ENCODE measurements at regions not wholly inside any gene's neighbourhood (a gene's known extent, or its start where the extent isn't known, plus 50 kb on each side); places are given as distances from the start of the nearest gene placed in this dataset.

DNA sequence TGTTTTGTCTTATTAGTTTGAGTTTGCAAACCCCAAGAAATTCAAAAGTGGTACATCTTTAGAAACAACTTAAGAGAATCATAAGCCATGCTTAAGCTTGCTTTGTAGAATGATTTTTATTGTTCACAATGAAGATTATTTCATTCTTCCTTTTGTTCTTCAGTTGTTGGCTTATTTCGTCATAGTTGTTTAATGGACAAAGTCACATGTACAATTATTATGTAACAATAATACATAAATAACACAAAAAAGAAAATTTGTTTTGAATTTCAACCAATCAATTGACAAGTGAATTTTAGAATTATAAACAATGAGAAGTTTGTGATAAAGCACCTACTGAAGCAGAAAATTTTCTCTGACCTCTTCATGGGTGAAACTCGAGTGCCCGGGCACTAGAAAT is 111.8 kb upstream of the IGF1 start:
- DNase-seq, result no peak

DNA sequence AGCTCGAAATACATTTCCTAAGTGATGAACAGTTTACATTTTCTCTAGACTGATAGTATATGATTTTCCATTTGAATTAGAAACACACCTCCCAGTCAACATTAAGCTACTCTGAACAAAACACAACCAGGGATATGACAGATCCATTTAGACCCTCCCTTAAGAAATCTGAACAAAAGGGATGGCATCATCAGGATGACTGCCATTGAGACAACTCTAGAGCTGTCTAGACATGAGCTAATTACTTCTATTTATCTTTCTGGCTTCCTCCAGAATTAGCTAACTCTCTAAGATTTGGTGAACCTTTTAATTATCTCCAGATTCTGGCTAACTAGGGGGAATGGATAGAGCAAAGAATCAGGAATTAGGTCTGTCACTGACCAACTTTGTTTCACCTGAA is 92.9 kb upstream of the IGF1 start:
- no peak for DNase-seq

DNA sequence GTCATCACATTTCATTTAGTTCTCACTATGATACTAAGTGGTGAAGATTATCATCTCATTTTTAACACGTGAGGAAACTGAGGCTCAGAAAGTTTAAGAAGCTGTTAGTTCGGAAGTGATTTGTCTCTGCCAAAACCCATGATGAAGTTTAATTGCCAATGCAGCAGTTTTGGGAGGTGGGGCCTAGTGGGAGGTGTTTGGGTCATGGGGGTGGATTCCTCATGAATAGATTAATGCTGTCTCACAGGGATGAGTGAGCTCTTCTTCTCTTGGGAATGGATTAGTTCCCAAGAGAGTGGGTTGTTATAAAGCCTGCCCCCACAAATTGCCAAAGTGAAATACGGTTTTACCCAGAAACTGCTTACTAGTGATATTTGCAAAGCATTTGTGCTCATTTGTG is 91.5 kb upstream of the IGF1 start:
- DNase-seq, result no peak

DNA sequence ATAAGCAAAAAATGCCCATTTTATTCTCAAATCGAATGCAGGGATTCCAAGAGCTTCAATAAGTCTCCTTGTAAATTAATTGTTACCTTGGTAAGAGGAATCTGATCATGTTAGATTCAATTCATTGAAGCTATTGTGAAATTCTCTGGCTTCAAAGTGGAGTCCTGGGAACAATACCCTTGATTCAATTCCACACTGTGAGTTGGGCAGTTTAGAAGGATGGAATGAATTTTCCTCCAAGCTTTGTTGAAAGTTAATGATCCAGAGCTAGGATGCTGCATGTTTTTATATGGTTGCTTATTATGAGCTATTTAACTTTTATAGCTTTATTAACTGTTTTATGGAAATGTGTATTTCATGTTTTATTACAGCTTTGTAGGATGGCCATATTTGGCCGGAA is 89.9 kb upstream of the IGF1 start:
- DNase-seq, result no peak

GRCh38 chr12:102569803-102570202 is 89.4 kb upstream of the IGF1 start:
- DNase-seq, result no peak

- DNase-seq, result no peak
These were observed 87.9 kb upstream of the IGF1 start for GRCh38 chr12:102568276-102568675.

GRCh38 chr12:102567031-102567985 is 86.9 kb upstream of the IGF1 start:
- no peak for DNase-seq

DNA sequence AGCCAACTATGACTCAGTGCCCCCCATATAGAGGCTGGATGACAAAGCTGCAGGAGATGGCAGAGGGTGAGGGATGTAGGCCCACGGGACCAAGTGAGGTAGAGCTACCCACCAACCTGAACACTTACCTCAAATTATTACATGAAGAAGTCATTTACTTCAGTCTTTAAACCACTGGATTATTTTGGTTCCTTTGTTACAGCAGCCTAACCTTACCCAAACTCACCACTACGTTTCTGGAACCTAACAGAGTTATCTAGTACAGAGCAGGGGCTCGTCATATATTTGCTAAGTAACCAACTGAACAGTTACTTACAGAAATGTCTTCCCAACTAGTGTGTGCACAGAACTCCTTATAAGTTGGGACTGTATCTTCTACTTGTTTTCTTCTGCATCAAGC is 85.2 kb upstream of the IGF1 start:
- no peak for DNase-seq

DNA sequence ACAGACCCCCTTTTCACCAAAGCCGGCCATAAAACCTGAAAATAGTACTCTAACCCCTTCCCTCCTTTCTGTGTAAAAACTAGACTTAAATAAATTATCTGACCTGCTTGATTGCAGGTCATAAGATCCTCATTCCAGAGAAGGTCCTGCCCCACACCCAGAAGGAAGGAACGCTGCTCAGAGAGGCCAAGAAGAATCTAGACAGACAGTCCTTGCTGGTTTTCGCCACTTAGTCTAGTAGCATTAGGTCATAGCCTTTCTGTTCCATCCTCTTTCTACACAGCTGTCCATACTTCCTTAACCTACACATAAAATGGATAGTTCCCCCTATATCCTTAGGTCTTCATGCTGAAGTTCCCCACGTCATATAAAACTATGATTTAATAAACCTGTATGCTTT is 83.7 kb upstream of the IGF1 start:
- DNase-seq, result no peak

DNA sequence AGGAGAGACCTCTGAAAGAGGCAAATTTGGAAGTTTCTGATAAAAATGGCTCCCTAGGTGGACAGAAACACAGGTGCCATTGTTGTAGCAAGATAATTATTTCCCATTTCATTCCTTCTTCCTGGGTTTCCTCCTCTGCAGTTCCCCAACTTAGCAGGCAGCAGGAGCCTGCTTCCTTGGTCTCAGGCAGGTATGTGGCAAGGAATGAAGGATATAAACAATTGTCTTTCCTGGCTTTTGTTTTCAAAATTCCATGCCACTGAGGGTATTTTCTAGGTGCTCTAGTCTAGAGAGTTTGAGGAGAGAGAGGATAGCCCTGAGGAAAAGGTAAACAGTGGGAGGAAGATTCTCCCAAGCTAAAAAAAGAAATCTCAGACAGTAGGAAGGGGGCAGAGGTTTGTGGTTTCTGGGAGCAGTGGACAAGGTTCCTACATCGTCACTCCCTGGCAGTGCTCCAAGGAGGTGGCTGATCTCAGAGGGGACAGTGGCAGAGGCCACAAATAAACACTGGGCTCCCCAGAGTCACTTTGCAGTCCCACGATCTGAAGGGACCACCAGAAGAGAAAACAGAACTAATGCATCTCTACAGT is 82.6 kb upstream of the IGF1 start:
- DNase-seq, result no peak

DNA sequence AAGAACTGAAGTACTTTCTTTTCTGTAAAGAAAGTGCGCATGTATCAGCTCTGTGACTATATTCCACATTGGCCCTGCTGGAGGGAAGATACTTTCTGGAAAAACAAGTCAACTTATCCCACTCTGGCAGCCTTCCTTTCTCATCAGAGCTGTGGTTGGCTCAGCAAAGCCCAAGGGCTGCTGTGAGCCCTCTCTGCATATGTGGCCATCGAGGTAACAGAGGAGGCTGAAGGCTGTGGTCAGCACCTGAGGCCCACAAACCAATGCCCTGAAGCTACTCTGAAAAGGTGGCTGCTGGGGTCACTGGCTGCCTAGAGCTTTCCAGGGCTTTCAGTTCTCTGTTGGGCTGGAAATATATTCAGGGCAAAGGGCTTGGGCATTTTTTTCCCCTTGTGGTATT is 70.8 kb upstream of the IGF1 start:
- no peak for DNase-seq

DNA sequence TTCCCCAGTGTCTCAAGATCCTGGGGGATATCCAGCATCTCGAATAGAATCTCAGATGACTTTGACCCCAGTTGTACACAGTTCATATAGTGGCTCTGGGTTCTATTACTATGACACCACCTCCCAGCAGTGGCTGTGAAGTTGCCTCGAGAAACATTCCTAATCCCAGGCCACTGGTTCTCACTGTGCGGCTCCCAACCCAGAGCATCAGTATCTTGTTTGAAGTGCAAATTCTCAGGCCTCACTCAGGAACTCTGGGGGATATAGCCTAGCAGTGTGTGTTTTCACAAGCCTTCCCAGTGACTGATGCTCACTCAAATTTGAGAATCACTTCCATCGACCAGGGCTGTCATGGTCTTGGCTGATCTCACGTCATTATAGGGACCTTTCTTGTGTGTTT is 69.3 kb upstream of the IGF1 start:
- no peak for DNase-seq

- DNase-seq, result no peak
These were observed 68.2 kb upstream of the IGF1 start for GRCh38 chr12:102548543-102548942.

DNA sequence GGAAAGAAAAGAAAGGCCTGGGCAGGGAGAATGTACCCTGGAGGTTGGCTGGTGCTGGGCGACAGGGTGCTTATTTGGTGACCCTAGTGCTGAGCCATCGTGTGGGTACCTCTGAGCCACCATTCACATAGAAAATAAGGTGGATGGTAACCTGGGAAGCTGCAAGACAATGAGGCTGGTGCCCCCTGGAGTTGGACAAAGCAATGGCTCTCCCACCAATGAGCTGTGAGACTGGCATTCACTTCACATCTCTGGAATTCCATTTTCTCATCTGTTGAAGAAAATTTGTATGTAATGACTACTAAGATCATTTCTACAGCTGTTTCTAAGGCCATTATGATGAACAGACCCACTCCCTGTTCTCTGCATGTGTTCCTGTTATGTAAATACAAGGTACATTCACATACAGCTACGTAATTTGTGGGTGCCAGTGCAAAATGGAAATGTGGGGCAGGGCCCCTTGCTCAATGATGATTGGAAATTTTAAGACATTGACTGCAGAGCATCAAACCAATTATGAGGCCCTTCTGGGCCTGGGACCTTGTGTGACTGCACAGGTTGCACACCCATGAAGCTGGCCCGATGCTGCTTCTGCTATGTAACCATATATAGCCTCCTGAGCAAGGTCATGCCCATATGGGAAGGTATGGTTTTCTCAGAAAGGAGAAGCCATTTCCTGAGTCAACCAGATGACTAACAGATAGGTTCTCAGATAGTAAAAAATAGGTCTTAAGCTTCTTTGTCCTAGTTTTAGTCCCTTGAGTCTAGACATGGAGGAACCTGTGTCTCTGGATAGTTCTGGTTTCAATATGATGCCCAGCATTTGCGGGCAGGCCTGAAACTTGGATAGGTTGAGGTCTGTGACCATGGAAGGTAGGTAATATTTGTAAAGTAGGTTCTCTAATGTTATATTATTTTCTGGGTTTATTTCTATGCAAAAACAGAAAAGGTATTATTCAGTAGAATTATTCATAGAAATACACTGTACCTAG is 63.4 kb upstream of the IGF1 start:
- no peak for DNase-seq

DNA sequence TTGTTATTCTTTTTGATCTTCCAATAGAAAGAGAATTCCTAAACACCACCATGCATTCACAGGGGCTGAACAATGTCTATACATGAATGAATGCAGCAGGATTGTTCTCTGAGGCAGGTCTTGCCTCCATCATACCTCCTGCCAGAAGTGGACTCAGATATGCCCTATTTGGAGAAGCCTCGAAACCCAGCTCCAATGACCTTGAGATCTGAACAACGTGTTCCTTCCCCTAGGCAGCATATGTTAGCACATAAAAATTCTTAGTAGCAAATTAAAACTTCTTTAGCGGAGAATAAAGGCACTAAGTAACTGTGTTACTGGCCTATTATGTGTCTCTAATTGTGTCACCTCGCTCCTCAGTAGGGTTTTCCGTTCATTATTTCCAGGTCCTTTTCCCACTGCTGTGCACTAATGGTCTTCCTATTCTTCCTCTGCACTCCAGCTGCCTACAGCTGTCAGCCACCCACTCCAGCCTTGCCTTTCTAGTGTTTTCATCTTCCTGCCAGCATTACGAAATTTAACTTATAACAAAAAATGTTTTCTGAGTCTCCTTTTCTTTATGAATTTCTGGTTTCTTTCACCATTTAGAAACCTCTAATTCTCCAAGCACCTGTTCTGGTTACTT is 62.6 kb upstream of the IGF1 start:
- no peak for DNase-seq

DNA sequence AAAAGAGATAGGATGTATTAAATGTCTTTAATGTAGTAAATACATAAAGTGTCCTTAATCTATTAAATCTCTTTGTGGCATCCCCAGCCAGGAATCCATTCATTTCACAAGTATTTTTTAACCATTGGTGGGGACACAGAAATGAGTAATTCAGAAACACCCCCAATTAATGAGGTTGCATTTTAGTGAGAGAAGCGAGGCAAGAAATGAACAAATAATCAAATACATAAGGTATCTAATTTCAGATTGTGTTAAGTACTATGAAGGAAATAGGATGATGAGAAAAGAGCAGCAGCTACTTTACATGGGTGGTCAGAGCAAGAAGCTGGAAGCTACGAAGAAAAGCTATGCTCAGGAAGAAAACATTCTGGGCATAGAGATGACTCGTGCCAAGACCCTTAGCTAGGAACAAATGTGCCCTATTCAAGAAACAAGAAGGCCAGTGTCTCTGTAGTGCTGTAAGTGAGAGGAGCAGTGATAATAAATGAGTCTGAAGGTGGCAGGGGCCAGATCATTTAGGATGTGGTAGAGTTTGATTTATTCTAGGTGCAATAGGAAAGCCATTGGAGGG is 60.5 kb upstream of the IGF1 start:
- DNase-seq, result no peak

DNA sequence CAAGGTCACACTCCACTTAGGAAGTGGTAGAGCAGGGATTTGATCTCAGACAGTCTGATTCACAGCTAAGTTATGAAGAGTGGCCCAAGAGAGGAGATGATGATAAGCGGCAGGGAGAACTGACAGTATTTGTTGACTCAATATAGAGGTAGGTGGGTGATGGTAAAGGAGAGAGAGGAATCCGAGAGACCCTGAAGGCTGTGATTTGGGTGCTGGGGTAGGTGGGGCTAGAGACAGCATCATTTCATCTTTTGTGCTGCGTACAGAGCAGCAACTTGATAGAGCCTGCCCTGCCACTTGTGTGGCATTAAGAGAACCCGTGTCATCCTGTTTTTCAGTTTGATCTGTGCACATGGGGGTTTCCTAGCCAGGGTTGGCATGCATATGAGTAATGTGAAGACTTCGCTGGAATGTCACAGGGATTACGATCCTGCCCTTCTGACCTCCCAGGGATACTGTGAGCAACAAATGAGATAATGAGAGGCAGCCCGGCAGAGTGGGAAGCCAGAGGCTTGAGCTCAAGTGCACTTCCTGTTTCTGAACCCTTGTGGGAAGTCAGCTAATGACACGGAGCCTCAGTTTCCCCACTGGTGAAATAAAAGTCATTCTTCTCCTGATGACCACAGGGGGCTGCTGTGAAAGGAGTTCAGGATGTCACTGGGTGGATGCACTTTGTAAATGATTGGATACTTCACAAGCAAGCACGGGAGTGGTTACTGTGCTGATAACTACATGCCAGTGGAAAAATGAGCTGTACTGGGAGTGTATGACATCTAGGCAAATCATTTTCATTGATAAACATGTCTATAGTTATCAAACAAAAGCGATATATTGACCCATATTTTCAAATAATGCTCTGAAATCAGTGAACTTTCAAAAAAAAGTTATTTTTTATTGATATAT is 59.5 kb upstream of the IGF1 start:
- no peak for DNase-seq

DNA sequence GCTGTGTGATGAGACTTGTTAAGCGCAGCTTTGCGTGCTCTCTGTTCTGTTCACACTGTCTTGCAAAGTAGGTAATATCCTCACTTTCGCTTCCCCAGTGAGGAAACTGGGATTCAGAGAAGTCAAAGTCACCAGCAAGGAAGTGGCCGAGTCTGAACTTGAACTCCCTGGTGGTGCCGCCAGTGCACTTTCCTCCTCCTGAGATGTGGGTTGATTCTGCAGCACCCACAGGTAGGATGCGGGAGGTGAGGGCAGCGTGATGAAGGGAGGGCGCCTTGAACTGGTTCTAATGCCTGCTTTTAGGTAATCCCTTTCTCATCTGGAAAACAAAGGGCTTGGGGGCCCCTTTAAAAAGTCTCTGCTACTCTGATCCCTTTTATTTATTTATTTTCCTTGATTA is 54.9 kb upstream of the IGF1 start:
- DNase-seq, result no peak

GRCh38 chr12:102534899-102535298 is 54.5 kb upstream of the IGF1 start:
- no peak for DNase-seq

GRCh38 chr12:102533483-102534215 is 53.3 kb upstream of the IGF1 start:
- no peak for DNase-seq

All from 8988T (cell line).